ENCODE measurements at regions not wholly inside any gene's neighbourhood (a gene's known extent, or its start where the extent isn't known, plus 50 kb on each side); places are given as distances from the start of the nearest gene placed in this dataset.
A peak's percentile ranks its signal among the peaks of the same experiment; 100 is the strongest.

- no peaks in the 10 kb centered on the region for H4K20me1 ChIP-seq (ENCODE audit: insufficient read depth, poor library complexity, severe bottlenecking)
- DNase-seq (ENCODE audit: low spot score) = no peak
- no peak for TF ChIP-seq EZH2phosphoT487 (IDR thresholded peaks at IDR 0.05; ENCODE audit: low read depth, severe bottlenecking, unreplicated experiment)
- no peak for TF ChIP-seq EZH2 (IDR thresholded peaks at IDR 0.05; ENCODE audit: borderline replicate concordance)
- TF ChIP-seq CTCF (IDR thresholded peaks at IDR 0.05; ENCODE audit: poor library complexity) = no peak
- 82% methylated on average over 2 of the region's 2 CpGs for WGBS (ENCODE audit: low lambda C conversion rate, missing lambda C conversion rate)
- H3K4me3 ChIP-seq = no peak overlapping the region
- no peaks in the 10 kb centered on the region for H3K9me2 ChIP-seq (replicated peaks; ENCODE audit: insufficient read depth)
- no peak overlapping the region for H2AFZ ChIP-seq
- H3K4me1 ChIP-seq (ENCODE audit: insufficient read depth) = peaks cover 7% of the 10 kb centered on the region
- no peaks in the 10 kb centered on the region for H3K27me3 ChIP-seq
- no peaks in the 10 kb centered on the region for H3K79me2 ChIP-seq
- no peaks in the 10 kb centered on the region for H3K9me3 ChIP-seq (ENCODE audit: low read depth)
- H3K27ac ChIP-seq = no peak overlapping the region
- no peaks in the 10 kb centered on the region for H3K36me3 ChIP-seq (replicated peaks; ENCODE audit: insufficient read depth, low read depth)
- no peak overlapping the region for H3K4me2 ChIP-seq
Measured at GRCh38 chr5:111606194-111606593, 93.9 kb upstream of the STARD4 start.

GRCh38 chr5:111603446-111603827, 91.1 kb upstream of the STARD4 start:
- H3K4me3 ChIP-seq = no peak overlapping the region
- H3K4me2 ChIP-seq = peak overlapping the region; percentile 5
- TF ChIP-seq CTCF (IDR thresholded peaks at IDR 0.05; ENCODE audit: poor library complexity) (no peak), EZH2 (IDR thresholded peaks at IDR 0.05; ENCODE audit: borderline replicate concordance) (no peak), EZH2phosphoT487 (IDR thresholded peaks at IDR 0.05; ENCODE audit: low read depth, severe bottlenecking, unreplicated experiment) (no peak)
- no peaks in the 10 kb centered on the region for H3K27me3 ChIP-seq
- H3K79me2 ChIP-seq = no peaks in the 10 kb centered on the region
- no peak overlapping the region for H2AFZ ChIP-seq
- WGBS (ENCODE audit: low lambda C conversion rate, missing lambda C conversion rate) = 45% methylated on average over 2 of the region's 2 CpGs
- DNase-seq (ENCODE audit: low spot score) = peak; percentile 37
- H4K20me1 ChIP-seq (ENCODE audit: insufficient read depth, poor library complexity, severe bottlenecking) = no peaks in the 10 kb centered on the region
- H3K9me3 ChIP-seq (ENCODE audit: low read depth) = no peaks in the 10 kb centered on the region
- peak overlapping the region; percentile 16 for H3K27ac ChIP-seq
- peaks cover 12% of the 10 kb centered on the region for H3K4me1 ChIP-seq (ENCODE audit: insufficient read depth)
- no peaks in the 10 kb centered on the region for H3K9me2 ChIP-seq (replicated peaks; ENCODE audit: insufficient read depth)
- H3K36me3 ChIP-seq (replicated peaks; ENCODE audit: insufficient read depth, low read depth) = no peaks in the 10 kb centered on the region

DNA sequence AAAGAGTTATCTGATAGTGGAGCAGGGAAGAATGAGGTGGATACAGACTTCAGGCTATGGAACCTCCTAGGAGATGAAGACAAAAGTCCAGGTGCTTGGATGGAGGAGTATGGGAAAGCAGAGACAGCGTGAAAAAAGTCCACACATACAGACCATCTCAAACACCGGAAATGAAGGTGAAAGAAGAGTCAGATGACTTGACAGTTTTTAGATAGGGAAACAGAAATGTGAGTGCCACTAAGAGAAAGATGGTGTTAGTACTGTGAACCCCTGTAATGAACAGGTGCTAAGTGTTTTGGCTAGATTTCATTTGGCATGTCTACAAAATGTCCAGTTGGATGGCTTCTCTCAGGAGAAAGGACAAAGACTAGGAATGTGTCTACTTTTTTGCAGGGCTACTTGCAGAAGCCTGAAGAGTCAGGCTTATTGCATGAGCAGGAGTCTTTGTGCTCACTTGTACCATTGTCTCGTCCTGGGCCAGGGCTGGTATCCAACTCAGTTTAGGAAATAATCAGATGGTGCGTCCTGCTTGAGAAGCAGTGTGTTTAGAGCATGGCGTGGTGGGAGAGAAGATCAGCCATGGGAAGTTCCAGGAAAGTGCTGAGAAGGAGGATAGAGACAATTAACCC, 90.6 kb upstream of the STARD4 start:
- no peaks in the 10 kb centered on the region for H3K9me2 ChIP-seq (replicated peaks; ENCODE audit: insufficient read depth)
- 73% methylated on average over 5 of the region's 5 CpGs for WGBS (ENCODE audit: low lambda C conversion rate, missing lambda C conversion rate)
- H3K9me3 ChIP-seq (ENCODE audit: low read depth) = no peaks in the 10 kb centered on the region
- H3K36me3 ChIP-seq (replicated peaks; ENCODE audit: insufficient read depth, low read depth) = no peaks in the 10 kb centered on the region
- H3K4me3 ChIP-seq = no peak overlapping the region
- H3K27ac ChIP-seq = no peak overlapping the region
- no peak overlapping the region for H2AFZ ChIP-seq
- H3K4me2 ChIP-seq = peak overlapping the region; percentile 5
- no peaks in the 10 kb centered on the region for H3K27me3 ChIP-seq
- DNase-seq (ENCODE audit: low spot score) = no peak
- H3K4me1 ChIP-seq (ENCODE audit: insufficient read depth) = peaks cover 15% of the 10 kb centered on the region
- no peak for TF ChIP-seq EZH2 (IDR thresholded peaks at IDR 0.05; ENCODE audit: borderline replicate concordance)
- TF ChIP-seq EZH2phosphoT487 (IDR thresholded peaks at IDR 0.05; ENCODE audit: low read depth, severe bottlenecking, unreplicated experiment) = no peak
- TF ChIP-seq CTCF (IDR thresholded peaks at IDR 0.05; ENCODE audit: poor library complexity) = no peak
- H3K79me2 ChIP-seq = no peaks in the 10 kb centered on the region
- no peaks in the 10 kb centered on the region for H4K20me1 ChIP-seq (ENCODE audit: insufficient read depth, poor library complexity, severe bottlenecking)

All from hepatocyte (in vitro differentiated cells).